HG02852 (cell line): ENCODE measurements at regions not wholly inside any gene's neighbourhood (a gene's known extent, or its start where the extent isn't known, plus 50 kb on each side); places are given as distances from the start of the nearest gene placed in this dataset.

ENCODE experiments used
- ATAC-seq: cut with Tn5 transposase; IDR thresholded peaks from one replicate; pipeline ENCODE4 v1.9.1; 2021; ENCODE audit warnings: mild to moderate bottlenecking, moderate library complexity; ENCODE audit not compliant: unreplicated experiment

DNA sequence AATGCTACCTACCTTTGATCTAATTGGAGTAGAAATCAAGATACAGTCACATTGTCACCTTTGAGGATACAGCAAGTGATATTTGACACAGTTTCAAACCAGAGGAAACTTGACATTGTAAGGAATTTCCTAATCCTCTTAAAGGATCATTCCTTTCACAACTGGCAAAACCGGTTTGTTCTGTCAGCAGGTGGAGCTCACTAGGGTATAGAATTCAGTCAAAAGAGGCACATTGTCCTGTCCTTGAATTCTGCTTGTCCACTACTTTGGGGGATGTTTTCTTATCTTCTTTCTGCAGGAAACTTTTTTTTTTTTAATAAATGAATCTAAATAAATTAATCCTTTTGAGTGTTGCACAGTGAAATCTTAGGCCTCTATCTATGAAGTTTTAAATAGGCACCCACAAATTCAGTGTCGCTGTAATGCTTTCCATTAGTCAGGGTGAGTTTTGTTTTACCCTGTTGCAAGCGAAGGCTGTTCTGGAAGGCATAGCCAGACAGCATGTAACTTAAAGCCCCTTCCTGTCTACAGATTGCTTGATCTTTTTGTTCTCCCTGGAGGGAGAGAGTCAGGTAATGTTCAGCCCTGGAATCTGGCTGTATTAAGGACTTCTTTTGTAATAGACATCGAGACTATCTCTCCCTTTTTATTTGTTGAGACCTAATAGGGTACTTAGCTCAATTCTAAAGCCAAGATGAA is 285.0 kb upstream of the RGS6 start:
- ATAC-seq, result no peak

DNA sequence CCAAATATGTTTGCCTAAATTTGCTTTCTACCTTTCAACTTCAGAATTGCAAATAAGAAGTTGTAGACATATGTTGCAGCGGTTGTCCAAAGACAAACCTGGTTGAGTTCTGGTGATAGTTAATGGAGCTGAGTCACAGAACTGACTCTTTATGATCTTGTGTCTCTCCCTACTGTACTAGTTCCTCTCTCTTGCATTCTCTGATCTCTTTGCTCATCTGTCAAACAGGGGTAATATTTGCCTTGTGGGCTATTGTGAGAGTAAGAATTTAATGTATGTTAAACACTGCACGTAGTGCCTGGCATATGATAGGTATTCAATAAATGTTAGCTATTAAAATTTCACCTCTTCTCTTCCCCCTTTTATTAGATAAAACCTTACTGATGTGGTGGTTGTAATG is 283.5 kb upstream of the RGS6 start:
- no peak for ATAC-seq

DNA sequence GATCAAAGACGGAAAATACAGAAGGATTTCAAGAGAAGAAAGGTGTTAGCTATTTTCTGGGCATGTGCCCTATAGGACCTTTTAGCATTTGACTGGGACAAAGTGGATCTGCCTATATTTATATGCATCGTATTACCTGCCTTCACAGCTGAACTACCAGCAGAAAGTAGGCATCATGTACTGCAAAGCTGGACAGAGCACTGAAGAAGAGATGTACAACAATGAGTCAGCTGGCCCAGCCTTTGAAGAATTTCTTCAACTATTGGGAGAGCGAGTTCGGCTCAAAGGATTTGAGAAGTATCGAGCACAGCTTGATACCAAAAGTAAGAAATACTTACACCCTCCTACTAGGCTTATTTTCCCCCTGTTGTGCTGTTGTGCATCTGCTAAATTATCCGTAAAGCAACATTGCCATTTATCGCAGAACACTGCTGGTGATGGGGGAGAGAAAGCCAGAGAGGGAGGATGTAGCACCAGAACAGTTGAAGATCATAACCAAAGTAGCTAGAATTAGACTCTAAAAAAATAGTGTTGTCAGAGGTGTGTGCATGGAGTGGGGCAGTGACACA is 282.0 kb upstream of the RGS6 start:
- no peak for ATAC-seq

DNA sequence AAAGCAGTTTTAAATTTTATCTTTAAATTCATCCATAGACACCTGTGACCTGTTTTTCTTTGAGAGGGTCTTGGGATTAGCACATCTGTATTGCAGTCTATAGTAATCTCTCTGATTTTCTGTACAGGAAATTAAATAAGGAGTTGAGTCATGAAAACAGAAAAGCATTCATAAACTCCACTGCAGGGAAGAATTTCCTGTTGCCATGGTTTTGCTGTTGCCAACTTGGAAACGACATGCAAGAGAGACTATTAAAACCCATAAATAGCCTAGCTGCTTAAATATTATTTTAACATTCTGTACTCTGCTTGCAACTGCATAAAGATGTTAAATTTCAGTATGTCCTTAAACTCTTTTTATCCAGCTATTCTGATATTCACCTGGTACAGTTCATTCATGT is 281.0 kb upstream of the RGS6 start:
- ATAC-seq, result no peak

DNA sequence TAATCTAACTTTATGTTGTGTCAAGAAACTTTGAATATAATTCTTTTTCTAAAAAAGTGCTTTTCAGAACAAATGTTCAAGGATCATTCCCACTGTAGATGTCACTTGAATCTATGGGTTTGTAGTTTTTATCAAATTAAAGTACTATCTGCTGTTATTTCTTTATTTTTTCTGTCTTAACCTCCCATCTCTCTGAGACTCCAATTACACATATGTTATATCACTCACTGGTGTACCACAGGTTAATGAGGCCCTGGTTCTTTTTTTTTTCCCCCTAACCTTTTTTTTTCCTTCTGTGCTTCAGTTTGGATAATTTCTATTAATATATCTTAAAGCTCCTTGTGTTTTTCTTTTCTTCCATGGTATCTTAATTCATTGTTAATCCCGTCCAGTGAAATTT is 279.9 kb upstream of the RGS6 start:
- ATAC-seq, result no peak

DNA sequence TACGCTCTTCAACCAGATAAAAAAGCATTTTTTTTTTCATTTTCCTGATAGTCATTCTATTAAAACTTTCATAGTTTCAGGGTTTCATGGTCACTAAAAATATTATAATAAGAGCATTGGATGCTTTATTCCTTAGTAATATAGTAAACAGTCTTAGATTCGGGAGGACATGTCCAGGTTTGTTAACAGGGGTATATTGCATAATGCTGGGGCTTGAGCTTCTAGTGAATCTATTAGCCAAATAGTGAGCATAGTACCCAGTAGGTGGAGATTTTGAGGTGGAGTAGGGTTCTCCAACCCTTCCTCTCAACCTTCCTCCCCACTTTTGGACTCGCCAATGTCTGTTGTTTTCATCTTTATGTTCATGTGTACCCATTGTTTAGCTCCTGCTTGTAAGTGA is 277.4 kb upstream of the RGS6 start:
- no peak for ATAC-seq

DNA sequence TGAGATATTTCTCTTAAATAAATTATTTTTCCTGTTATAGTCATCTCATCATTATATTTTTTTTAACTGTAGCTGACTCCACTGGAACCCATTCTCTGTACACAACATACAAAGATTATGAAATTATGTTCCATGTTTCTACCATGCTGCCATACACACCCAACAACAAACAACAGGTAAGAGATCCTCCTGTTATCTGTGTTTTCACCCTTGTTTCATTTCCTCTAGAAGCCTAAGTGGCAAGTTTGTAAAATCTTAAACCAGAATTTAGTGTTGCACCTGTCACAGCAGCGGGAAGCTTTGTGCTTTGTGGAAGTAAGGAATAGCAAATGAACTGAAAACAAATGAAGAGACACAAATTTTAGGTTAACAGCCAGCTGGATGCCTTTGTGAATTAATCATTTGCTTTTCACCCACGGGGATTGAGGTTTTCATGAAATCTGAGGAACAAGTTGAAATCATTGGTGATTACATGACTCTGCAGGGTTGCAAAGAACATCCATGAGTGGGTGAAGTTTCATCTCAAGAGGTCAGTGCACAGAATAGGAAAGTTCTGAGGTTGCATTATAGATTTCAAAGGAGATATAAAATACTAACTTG is 273.9 kb upstream of the RGS6 start:
- ATAC-seq, result no peak

DNA sequence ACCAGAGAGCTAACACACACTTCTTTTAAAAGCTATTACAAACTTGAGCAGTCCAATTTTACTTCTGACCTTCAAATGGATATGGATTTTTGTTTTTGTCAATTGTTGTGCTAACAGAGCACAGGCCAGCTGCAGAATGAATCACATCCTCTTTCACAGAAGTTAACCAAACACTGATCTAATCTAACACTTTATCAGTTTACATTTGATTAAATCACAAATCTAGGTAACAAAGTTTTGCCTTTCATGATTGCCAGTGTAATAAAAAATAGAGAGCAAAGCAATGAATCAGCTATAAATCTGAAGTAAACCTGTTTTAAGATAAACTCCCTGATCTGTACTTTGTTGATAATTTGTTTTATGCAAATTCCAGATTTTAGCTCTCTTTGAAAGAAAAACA is 273.1 kb upstream of the RGS6 start:
- ATAC-seq, result no peak

DNA sequence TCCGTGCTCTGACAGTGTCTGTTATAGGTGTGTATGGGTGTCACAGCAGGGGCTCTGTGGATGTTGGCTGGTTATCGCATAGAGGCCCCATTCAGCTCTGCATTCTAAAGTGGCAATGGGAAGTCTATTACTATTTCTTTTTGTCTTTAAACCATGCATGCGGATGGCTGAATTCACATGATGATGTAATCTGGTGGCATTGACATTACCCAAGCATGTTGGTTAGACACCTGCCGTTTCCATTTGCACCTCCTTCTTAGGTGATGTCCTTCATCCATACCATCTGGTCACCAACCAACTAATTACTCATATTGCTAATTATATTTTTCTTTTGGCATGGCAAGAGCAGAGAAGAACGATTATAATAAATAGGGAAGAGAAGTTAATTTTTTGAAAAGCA is 270.8 kb upstream of the RGS6 start:
- ATAC-seq, result no peak

DNA sequence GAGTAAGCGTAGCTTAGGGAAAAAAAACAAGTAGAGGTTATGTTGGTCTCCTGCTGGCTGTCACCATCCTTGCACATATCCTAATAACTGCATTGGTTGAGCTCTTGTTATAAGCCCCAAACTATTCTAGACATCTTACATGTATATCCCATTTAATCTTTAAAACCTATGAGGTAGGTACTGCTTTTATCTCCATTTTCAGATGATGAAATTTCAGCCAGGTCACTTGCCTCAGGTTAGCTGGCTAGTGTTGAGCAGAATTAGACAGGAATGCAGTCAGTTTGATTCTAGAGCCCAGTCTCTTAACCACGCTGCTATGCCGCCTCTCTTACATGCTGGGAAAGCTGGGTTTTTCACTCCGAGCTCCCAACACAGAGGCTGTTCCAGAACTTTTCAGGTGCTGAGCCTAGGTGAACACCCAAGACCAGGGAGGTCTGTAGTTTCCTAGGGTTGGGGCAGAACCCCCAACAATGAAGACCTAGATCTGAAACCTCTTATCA is 269.9 kb upstream of the RGS6 start:
- no peak for ATAC-seq

DNA sequence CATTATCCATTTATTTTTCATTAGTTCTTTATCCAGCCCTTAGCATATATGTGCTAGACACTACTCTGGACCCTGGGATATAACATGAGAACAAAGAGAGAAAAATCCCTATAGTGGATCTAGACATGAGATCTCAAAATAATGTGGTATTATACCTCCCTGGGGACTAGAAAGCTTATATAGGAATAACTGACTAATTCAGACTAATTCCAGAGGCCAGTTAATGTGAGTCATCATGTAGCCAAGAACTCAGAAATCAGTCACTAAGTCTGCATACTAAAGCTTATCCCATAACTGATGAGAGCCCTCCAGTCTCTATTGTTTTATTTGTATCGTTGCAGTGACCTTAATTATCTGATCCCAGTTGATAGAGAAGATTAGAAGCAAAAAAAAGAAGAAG is 267.1 kb upstream of the RGS6 start:
- no peak for ATAC-seq

DNA sequence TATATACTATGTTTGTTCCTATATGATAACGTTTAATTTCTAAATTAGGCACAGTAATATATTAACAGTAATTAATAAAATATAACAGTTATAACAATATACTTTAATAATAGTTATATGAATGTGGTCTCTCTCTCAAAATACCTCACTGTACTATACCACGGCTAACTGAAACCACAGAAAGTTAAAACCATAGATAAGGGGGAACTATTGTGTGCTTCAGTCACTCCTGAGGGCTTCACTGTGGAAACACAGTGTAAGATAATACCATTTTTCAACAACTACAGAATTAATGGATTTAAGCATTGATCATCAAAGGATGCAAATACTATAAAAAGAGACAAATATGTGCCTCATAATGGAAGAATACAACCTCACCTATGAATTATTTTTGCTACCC is 266.4 kb upstream of the RGS6 start:
- ATAC-seq, result no peak

DNA sequence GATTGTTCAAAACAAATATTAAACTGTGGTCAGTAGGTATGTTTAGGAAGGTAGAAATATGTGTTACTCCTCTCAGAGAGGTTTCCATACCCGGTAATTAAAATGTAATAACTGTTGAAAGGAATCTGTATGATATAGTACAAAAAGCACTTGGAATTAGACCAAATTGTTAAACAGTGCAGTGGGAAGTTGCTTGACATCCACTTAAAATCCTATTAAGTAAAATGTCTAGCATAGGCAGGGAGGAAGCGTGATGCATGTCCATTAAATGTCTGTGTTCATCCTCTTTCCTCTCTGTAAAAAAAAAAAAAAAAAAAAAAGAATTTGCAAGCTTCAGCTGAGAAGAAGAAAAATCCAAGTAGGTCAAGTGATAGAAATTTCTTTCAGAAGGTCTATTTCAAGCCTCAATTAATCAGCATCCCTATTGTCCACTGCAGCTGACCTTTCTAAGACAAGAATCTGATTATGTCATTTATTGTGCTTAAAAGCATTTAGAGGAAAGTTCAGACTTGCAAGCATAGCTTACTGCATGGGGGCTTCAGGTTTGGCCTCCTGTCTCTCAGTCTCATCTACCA is 265.6 kb upstream of the RGS6 start:
- ATAC-seq, result no peak

DNA sequence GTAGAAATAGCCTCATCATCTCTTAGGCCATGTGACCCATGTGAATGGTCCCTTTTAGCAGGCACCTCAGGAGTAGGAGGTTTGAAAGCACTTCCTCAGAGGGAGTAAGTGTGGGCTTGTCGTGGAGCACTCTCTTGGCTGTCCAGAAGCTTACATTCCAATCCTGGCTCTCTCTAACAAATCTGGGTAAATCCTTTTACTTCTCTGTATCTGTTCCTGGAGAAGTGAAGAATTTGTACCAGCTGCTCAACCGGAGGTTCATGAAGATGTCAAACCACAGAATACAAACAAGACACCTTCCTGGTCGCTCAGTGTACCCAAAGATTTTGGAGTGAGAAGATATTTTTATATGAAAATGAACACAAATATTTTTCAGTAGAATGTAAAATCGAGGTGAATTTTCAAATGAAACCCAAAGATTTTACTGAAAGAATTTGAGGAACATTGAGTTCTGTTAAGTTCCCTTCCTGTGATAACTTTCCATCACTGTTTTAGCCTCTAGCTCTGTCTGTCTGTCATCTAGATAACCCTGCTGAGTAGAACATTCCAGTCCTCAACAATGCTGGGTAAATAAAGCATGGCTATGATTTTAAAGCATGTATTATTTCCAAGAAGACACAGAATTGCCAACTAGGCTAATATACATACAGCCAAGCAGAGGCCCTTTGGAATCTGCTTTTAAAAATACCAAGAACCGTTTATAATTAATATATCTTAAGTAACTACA is 263.9 kb upstream of the RGS6 start:
- ATAC-seq, result no peak

DNA sequence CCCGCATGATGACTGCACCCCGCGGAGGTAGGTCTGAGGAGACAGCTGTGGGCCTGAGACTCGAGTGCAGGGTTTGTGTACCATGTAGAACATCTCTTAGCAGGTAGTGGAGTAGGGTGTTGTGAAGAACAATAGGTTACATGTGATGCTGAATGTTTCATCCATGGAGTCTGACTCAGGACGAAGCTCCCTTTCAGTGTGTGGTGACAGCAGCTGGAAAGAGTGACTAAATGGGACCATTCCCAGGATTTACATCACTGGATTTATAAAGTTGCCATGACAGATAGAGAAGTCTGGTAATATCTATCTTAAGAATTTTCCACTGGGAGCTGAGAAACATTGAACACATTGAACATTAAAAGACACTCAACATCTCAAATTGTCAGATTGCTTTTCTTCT is 259.6 kb upstream of the RGS6 start:
- no peak for ATAC-seq

DNA sequence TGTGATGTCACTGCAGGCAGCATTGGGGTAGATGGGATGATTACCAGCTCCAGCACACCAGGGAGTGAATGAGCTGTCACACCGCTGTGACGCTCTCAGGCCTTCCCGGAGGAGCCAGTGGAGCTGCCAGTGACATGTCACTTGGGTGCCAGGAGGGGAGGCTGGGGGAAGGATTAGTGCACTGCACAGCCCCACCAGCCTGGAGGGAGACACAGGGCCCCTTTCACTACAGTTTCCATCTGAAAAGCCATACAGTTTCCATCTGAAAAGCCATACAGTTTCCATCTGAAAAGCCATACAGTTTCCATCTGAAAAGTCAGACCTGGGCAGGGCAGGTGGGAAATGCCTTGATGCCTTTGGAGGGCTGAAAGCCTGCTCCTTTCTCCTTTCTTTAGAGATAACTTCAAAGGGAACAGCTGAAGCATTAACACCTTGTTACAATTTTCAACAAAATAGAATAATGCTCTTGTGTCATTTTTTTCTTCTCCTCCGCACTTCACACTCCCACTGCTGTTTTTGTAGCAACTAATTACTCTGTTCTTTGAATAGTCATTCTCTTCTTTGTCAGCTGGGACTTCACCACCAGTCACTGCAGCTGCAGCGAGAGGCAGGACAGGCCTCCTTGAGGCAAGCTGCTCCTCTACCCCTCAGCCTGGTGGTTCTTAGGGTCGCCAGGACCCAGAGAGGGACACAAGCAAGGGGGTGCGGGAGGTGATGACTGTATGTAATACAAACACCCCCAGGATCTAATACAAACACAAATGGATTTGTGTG is 256.9 kb upstream of the RGS6 start:
- no peak for ATAC-seq

DNA sequence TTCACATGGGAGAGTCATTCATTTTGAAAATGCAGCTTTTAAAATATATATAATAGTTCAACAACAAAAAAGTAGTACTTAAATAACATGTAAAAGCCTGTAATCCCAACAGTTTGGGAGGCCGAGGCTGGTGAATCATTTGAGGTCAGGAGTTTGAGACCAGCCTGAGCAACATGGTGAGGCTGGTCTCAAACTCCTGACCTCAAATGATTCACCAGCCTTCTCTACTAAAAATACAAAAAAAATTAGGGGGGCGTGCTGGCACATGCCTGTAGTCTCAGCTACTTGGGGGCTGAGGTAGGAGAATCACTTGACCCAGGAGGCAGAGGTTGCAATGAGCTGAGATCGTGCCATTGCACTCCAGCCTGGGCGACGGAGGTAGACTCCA is 256.3 kb upstream of the RGS6 start:
- ATAC-seq, result no peak

DNA sequence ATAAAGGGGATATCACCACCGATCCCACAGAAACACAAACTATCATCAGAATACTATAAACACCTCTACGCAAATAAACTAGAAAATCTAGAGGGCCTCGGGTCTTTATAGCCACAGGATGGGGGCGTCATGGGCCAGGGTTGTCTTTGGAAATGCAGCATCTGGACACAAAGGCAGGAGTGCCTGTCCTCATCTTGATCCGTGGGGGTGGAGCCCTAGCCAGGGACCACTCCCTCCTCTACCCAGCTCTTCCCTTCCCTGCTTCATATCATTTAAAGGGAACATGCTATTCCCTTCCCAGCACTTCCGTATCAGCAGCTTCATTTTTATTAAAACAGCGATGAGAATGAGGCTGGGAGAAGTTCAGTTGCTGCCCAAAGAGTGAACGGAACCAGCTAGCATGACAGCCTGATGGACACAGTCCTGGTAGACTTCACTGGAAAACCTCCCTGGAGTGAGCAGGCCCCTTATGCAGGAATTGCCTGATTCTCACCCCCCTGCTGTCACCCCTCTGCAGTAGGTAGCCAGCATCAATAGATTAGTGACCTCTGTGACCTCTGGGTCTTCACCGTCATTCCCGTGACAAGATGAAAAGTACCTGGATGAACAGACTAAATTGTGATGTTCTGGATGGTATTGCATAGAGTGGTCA is 251.4 kb upstream of the RGS6 start:
- ATAC-seq, result no peak

DNA sequence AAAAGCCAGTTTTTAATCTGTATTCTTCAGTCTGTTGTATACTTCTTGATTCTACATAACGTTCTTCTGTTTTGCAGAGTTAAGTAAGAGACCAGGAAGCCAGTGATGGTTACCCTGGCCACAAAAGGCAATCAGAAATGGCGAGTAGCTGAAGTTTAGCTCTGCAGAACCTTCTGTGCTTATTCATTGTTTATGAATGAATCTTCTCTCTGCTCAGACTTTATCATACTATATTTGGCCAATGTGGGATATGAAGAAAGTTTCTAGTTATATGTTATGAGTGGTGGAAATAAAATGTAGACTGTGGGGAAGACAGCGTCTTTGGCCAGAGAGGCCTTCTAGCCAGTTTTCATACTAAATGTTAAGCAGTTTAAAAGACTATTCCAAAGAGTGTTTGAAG is 249.9 kb upstream of the RGS6 start:
- no peak for ATAC-seq

DNA sequence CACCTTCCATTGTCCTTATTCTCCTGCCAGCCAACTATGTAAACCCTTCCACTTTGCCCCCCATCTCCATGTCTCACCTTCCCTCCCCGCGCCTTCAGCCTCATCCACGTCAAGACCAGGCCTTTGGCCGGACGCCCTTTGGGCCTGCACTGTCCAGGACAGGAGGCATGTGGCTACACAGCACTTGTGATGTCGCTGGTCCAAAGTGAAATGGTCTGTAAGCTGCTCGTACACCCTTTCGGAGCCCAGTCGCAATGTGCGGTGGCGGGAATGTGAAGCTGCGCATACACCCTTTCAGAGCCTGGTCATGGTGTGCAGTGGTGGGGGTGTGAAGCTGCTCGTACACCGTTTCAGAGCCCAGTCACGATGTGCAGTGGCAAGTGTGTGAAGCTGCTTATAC is 247.9 kb upstream of the RGS6 start:
- ATAC-seq, result no peak
